ENCODE measurements at regions not wholly inside any gene's neighbourhood (a gene's known extent, or its start where the extent isn't known, plus 50 kb on each side); places are given as distances from the start of the nearest gene placed in this dataset.
"Not testable (repeated sequence)": the region's sequence is repeated elsewhere in the genome, so short reads cannot be mapped to it uniquely, and the experiment has no call there.

DNA sequence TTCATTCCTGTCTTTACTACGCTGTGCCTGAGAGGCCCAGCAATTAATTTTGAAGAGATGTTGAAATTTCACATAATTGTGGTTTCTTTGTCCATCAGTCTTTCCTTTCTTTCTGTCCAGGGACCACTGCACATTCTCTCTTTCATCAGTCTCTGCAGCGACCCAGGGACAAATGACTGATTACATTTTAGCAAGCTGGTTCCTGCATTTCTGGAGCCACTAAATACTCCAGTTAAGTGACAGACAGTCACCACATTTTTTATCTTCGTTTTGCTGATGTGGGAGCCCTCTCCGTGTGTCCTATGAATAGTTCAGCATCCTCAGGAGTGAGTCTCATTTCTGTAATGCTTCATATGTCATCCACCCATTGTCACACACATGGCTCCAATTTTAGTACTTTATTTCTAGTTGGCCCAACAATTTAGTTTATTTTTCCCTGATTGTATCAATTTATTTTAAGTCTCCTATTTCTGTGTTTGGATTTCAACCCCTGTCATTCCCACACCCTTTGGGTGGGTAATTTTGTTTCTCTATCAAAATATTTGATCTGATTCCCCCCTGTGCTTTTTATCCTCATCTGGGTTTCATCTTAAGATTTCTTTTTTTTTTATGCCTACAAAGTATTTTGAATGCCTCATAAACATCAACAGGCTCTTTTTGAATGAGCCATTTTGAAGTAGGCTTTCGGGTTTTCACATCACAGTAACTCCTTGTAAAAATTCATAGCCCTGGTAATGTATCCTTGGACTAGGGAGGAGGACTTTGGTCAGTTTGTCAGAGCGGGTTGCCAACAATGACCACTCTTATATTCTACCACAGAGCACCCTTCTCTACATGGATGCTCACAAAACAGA is 1196.5 kb downstream of the GALC start:
- DNase-seq (ENCODE audit: low read depth) = peak; percentile 64

DNA sequence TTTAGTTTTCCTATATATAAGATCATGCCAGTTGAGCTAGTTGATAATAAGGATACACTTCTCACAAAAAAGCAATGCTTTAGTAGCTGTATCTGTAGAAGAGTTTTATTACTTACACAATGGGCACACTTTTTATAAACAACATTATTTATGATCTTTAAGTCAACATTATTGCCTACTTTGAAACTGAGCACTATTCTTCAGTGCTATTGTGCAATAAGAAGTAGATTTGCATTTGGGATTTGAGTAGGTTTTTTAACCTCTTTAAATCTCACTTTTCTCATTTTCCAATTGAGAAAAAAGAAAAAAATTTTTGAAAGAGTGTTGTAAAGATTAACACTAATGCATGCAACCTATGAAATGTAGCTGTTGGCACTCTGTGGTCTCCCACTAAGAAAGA is 1198.3 kb downstream of the GALC start:
- no peak for DNase-seq (ENCODE audit: low read depth)

DNA sequence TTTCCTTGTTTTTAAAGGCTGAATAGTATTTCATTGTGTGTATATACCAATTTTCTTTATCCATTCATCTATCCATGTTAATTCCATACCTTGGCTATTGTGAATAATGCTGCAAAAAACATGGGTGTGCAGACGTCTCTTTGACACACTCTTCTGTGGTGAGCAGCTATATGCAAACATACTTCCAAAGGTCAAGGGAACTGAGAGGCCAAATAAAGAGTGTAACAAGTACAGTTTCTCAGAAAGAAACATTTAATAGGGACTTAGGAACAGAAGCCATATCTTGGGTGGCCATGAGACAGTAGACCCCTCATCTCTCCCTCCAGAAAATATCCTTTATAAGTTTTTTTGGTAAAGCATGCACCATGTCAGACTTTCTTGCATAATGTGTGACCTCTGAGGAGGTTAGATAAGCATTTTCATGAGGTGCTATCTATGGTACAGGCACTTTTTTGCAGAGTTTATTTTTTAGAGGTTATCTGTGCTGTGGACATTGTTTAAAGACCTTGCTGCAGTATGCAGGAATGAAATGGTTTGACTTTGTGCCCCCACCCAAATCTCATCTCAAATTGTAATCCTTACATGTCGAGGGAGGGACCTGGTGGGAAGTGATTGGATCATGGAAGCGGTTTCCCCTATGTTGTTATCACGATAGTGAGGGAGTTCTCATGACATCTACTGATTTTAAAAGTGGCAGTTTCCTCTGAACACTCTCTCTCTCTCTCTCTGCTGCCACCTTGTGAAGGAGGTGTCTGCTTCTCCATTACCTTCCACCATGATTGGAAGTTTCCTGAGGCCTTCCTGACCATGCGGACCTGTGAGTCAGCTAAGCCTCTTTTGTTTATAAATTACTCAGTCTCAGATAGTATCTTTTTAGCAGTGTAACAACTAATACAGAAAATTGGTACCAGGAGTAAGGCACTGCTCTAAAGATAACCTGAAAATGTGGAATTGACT is 1202.3 kb downstream of the GALC start:
- DNase-seq (ENCODE audit: low read depth) = no peak

DNA sequence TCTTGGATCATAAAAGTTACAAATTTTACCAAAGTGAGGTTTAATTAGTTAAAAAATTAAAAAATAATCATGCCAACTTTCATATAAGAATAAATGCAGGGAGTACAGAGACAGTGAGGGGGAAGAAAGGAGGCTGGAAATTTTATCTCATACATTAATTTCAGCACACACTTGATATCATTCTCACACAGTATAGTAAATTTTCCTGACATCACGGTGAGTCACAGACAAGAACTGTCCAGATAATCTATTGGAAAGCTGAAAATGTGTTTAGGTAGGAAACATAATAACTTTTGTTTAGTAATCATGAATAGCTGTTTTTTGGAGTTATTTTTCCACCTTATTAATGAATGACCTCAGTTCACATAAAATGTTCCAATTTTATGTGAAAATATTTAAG is 1204.8 kb downstream of the GALC start:
- DNase-seq (ENCODE audit: low read depth) = no peak

DNA sequence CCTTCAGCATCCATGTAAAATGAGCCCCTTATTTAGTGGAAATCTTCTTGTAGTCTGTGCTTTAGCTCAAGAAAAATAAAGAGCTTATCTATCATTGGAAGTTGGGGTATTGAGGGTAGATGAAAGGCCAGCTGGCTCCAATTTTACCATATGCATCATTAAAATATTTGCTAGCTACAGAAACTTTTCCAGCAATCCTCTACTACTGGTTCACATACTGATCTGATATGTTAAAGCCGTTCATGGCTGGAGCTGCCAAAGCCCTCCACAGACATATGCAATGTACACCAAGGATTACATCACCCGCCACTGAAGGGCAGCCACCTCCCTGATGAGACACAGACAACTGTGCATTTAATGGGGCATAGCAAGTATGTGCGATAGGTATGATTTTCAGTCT is 1205.3 kb downstream of the GALC start:
- no peak for DNase-seq (ENCODE audit: low read depth)

DNA sequence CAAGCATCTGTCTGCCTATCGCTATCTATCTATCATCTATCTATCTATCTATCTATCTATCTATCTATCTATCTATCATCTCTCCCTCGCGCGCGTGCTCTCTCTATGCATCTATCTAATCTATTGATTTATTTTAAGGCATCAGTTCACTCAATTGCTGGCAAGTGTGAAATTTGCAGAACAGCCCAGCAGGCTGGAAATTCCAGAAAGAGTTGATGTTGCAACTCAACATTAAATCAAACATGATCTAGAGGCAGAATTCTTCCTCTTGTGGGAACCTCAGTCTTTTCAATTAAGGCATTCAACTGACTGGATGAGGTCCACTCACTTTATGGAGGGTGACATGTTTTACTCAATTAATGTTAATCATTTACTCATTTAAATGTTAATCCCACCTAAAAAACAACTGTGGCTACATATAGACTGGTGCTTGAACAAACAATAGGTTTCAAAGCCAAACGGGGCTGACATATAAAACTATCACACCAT is 1210.8 kb downstream of the GALC start:
- peak; percentile 90 for DNase-seq (ENCODE audit: low read depth)

DNA sequence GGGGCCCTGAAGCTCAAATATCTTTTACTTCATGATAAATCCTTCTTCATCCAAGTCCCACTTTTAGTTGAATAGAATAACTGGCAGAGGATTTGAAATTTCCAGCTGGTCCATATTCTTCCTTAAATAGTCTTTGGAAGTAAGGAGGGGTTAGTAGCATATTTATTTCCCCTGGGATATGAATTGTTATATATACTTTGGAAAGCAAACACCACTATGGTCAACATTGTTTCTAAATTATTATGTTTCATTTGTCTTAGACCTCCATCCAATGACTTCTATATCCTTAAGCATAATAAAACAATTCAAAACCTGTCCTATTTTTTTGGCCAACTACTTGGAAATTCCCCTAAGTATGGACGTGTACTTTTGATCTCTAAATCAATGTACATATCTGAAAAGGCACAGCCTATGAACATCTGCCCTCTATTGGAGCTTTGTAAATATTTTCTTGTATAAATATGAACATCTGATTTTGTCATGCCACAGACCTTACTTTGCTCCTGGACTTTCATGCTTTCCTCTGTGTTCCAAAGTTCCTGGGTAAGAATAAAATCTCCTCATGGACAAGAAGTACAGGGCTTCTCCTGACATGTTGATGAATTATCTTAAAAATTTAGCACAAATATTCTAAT is 1212.0 kb downstream of the GALC start:
- DNase-seq (ENCODE audit: low read depth) = no peak

DNA sequence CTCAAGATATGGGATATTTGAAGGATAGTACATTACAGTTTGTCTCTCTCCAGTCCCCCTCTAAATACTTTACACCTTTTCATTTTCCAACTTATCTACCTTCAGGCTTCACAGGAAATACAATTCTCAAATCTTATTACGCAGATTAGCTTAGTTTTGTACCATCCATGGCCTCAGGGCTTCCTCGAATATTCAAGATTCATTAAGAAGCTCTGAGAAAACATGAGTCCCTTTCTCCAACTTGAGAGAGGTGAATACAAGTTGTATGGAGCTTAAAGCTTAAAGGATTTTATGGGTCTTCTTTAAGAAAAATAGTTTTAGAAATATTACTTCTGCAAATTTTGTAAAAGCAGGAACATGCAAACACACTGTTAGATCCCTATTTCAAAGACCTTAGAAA is 1212.5 kb downstream of the GALC start:
- no peak for DNase-seq (ENCODE audit: low read depth)

DNA sequence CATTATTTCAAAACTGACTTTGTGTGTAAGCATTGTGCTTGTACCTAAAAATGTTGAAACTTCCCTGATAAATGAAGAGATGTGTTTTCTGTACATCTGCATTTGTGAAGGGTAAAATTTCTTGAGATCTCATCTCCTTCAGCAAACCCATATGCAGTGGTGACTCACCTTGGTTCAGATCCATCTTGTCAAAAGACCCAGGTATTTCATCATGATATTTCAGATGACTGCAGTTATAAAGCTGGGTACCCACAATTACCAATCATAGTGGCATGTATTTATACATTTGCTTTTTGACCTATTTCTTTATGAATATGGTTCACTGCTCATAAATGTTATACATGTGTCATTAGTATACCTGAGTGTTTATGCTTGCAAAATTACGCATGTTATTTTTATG is 1213.6 kb downstream of the GALC start:
- no peak for DNase-seq (ENCODE audit: low read depth)

DNA sequence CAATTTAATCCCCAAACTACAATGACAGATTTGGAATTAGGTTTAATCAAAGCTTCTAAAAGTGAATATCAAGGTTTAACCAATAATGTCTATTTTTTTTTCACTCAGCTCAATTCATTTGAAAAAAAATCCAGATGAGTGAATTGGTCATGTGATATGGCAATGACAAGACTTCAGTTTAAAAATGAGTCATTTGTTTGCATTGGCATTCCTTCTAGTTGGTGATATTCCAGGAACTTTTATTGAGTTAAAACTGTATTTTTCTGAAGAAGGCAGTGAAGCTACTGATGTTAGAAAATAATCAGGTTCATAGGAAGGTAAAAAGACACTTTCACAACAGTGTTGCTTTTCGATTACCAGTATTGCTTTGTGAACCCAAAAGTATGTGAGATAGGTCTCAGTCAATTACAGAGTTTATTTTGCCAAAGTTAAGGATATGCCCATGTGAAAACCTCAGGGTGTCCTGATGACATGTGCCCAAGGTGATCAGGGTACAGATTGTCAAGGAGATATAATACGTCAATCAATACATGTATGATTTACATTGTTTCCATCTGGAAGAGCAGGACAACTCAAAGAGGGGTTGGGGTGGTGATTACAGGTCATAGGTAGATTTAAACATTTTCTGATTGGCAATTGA is 1214.9 kb downstream of the GALC start:
- peak; percentile 94 for DNase-seq (ENCODE audit: low read depth)

DNA sequence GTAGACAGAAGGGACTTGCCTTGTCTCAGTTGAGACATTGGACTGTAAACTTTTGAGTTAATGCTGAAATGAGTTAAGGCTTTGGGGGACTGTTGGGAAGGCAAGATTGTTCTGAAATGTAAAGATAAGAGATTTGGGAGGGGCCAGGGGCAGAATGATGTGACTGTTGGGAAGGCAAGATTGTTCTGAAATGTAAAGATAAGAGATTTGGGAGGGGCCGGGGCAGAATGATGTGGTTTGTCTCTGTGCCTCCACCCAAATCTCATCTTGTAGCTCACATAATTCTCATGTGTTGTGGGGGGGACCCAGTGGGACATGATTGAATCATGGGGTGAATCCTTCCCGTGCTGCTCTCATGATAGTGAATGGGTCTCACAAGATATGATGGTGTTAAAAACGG is 1217.1 kb downstream of the GALC start:
- not testable (repeated sequence) for DNase-seq (ENCODE audit: low read depth)

DNA sequence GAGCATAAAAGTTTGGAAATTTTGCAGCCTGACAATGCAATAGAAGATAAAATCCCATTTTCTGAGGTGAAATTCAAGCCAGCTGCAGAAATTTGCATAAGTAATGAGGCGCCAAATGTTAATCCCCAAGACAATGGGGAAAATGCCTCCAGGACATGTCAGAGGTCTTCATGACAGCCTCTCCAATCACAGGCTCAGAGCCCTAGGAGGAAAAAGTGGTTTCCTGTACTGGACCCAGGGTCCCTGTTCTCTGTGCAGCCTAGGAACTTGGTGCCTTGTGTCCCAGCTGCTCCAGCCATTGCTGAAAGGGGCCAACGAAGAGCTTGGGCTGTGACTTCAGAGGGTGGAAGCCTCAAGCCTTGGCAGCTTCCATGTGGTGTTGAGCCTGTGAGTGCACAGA is 1218.1 kb downstream of the GALC start:
- no peak for DNase-seq (ENCODE audit: low read depth)

DNA sequence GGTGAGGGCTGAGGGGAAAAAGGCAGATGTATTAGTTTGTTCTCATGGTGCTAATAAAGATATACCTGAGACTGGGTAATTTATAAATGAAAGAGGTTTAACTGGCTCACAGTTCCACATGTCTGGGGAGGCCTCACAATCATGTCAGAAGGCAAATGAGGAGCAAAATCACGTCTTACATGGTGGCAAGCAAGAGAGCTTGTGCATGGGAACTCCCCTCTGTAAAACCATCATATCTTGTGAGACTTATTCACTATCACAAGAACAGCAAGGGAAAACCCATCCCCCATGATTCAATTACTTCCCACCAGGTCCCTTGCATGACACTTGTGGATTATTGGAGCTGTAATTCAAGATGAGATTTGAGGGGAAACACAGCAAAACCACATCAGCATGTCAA is 1220.9 kb downstream of the GALC start:
- DNase-seq (ENCODE audit: low read depth) = no peak

DNA sequence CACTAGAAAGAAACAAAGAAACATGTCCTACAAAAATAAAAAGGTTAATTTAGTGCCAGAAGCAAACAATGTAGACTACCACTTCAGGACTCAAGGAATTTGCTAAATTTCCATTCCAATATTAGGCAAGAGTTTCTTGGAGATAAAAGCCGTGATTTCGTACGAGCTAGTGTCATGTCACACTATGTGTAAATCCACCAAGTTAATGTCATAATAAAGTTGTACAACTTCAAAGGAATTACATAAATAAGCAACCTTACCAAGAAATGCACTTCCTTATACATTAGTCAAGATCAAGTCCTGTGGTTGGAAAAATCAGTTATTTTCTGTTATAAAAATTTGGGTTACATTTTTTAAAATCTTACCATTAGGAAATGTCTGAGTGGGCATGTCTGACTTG is 1222.8 kb downstream of the GALC start:
- DNase-seq (ENCODE audit: low read depth) = no peak

DNA sequence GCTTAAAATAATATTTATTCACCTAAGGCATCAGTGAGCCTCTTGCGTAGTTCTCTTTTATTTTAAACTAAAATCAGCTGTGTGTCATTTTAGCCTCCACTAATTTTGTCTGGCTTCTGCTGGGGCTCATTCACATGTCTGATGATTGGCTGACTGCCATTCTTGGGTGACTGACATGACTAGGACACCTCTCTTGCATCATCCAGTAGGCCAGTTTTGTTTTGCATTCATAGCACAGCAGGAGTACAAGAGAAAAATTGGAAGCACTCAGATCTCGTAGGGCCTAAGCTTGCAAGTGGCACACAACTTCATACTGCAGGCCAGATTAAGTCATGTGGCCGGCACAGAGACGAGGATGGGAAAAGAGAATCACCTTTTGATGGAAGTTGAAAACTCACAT is 1226.5 kb downstream of the GALC start:
- DNase-seq (ENCODE audit: low read depth) = peak; percentile 32

DNA sequence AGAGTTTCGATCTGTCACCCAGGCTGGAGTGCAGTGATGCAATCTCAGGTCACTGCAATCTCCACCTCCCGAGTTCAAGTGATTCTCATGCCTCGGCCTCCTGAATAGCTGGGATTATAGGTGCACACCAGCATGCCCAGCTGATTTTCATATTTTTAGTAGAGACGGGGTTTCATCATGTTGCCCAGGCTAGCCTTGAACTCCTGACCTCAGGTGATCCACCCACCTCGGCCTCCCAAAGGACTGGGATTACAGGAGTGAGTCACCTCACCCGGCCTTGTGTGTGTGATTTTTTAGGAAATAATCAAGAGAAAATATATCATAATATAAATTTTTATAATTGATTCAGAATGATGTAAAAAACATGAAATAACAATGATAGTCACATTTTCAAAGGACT is 1231.4 kb downstream of the GALC start:
- no peak for DNase-seq (ENCODE audit: low read depth)

DNA sequence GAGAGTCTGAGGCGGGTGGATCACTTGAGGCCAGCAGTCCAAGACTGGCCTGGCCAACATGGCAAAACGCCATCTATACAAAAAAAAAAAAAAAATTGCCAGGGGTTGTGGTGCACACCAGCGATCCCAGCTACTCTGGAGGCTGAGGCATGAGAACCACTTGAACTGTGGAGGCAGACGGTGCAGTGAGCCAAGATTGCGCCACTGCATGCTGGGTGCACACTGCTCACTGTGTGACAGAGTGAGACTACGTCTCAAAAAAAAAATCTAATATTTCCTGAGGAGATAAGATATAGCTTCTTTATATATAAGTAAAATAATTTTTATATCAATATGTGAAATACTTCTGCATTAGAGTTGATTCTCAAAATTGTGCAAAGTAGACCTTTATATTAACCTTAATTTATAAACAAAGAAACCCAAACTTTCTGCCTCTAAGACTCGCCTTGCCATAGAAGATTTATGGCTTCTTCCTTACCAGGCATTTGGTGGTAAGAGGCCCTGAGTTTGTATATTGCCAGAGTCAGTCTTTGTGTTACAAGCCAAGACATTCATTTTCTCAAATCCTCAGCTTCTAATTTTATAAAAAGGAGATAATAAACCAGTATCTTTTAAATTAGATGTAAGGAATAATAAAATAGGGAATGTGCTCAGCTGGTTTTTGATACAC is 1226.7 kb downstream of the FLRT2 start:
- no peak for DNase-seq (ENCODE audit: low read depth)

DNA sequence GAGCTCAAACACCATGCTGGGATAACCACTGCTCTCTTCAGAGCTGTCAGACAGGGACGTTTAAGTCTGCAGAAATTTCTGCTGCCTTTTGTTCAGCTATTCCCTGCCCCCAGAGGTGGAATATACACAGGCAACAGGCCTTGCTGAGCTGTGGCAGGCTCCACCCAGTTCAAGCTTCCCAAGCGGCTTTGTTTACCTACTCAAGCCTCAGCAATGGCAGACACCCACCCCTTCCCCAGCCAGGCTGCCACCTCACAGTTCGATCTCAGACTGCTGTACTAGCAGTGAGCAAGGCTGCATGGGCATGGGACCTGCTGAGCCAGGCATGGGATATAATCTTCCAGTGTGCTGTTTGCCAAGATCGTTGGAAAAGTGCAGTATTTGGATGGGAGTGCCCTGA is 1220.5 kb downstream of the FLRT2 start:
- not testable (repeated sequence) for DNase-seq (ENCODE audit: low read depth)

DNA sequence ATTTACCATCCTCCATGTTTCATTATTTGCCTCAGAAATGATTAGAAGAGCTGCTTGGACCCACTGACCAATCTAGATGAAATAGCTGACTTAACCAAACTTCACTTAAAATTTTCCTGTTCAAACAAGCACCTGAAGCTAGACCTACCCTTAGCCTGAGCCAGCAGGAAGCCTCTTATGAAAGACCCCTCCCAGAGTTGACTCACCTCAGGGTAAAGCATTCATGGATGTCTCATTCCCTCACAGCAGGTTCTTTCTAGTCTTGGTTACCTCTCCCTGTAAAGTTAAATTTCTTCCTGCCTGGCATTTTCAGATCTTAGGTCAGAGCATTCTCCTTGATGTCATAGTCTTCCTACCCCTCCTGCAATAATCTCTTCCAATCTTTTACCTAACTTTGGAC is 1209.8 kb downstream of the FLRT2 start:
- peak; percentile 28 for DNase-seq (ENCODE audit: low read depth)

DNA sequence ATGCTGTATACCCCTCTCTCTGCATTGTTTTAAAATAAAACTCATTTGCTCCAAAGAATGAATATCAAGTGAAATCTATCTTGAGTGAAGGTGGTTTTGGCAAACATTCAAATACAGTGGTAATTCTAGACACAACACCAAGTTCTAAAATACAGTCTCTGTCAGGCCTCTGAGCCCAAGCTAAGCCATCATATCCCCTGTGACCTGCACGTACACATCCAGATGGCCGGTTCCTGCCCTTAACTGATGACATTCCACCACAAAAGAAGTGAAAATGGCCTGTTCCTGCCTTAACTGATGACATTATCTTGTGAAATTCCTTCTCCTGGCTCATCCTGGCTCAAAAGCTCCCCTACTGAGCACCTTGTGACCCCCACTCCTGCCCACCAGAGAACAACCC is 1201.5 kb downstream of the FLRT2 start:
- DNase-seq (ENCODE audit: low read depth) = not testable (repeated sequence)

DNA sequence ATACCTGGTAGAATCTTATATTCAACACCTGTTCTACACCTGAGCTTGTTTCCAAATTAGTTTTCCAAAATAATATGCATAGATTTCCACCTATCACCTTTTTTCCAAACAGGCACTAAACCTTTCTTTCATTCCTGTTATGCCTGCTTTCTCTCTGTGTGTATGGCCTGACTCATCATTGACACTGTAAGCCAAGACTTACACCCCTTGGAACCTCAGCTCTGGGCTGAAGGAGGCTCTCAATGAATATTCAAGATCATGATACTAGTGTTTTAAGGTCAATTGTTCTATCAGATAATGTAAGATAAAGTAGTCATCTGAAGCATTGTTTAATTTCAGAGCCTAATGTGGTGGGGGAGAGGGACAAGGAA is 1193.3 kb downstream of the FLRT2 start:
- peak; percentile 64 for DNase-seq (ENCODE audit: low read depth)

All from renal cortical epithelial cell (primary cell).